ENCODE measurements at regions not wholly inside any gene's neighbourhood (a gene's known extent, or its start where the extent isn't known, plus 50 kb on each side); places are given as distances from the start of the nearest gene placed in this dataset.

GRCh38 chr4:105058177-105058812, 88.4 kb upstream of the TET2 start:
- ATAC-seq (ENCODE audit: low read depth) (no peak), DNase-seq (no peak)
- Histone ChIP-seq H3K4me2 (replicated peaks; ENCODE audit: low read depth, low read length, poor library complexity, severe bottlenecking) (no peak overlapping the region), H3K4me1 (ENCODE audit: control insufficient read depth in 2 of 2, insufficient read depth in 2 of 2, low read length in 2 of 2) (peaks cover 17 to 18% of the 10 kb centered on the region in 2 donors), H3K9me3 (ENCODE audit: control extremely low read depth in 1 of 3, control insufficient read depth in 2 of 3, insufficient read depth in 1 of 3, low read length in 2 of 3) (no peaks in the 10 kb centered on the region), H3K27ac (ENCODE audit: low read length in 2 of 2) (no peak overlapping the region), H2AFZ (ENCODE audit: insufficient read depth, low read depth, low read length, poor library complexity, severe bottlenecking) (no peak overlapping the region), H3K4me3 (ENCODE audit: control extremely low read depth in 1 of 5, extremely low read depth in 1 of 5, insufficient read depth in 1 of 5, low read depth in 2 of 5, low read length in 4 of 5) (no peak overlapping the region), H3K27me3 (replicated peaks in 1 of 4; ENCODE audit: control extremely low read depth in 1 of 4, control insufficient read depth in 3 of 4, insufficient read depth in 4 of 4, low read length in 3 of 4) (no peaks in the 10 kb centered on the region), H4K20me1 (ENCODE audit: control insufficient read depth, insufficient read depth, low read length, poor library complexity, severe bottlenecking) (no peaks in the 10 kb centered on the region), H3K9ac (ENCODE audit: low read length) (no peak overlapping the region), H3K79me2 (ENCODE audit: control insufficient read depth, insufficient read depth, low read length) (no peaks in the 10 kb centered on the region), H3K36me3 (replicated peaks in 1 of 2; ENCODE audit: control extremely low read depth in 1 of 2, control insufficient read depth in 1 of 2, extremely low read depth in 1 of 2, insufficient read depth in 2 of 2, low read length in 1 of 2) (no peaks in the 10 kb centered on the region)
- Mint-ChIP-seq H3K4me1 (peaks cover 37% of the 10 kb centered on the region), H3K27me3 (no peaks in the 10 kb centered on the region), H3K9me3 (ENCODE audit: insufficient read depth) (no peaks in the 10 kb centered on the region), H3K4me3 (no peak overlapping the region), H3K27ac (peak overlapping the region; percentile 43)
- no peak for TF ChIP-seq CTCF (IDR thresholded peaks at IDR 0.05)
- no peak for TF ChIP-seq EZH2 (IDR thresholded peaks at IDR 0.05; ENCODE audit: borderline replicate concordance, insufficient read depth, low read depth, low read length, poor library complexity, severe bottlenecking)
- POLR2A ChIA-PET, result no interaction called here
- intact Hi-C loops (cut with micrococcal nuclease), result no loop called here
- no CpG with 5 or more reads among the region's 3 CpGs for WGBS (ENCODE audit: insufficient coverage)
- CTCF ChIA-PET, result interaction anchor here (1.0 kb wide), 1 partner anchor 439 kb away, joined by 3 read pairs; no protein-coding TSS in a partner anchor

GRCh38 chr4:105059337-105059736, 87.3 kb upstream of the TET2 start:
- intact Hi-C loops (cut with micrococcal nuclease), result no loop called here
- no peak overlapping the region for H3K27ac Mint-ChIP-seq
- POLR2A ChIA-PET, result no interaction called here

More at GRCh38 chr4:105059337-105059736, 87.3 kb upstream of the TET2 start:
- Mint-ChIP-seq H3K4me1 (peaks cover 37% of the 10 kb centered on the region), H3K9me3 (ENCODE audit: insufficient read depth) (no peaks in the 10 kb centered on the region), H3K4me3 (no peak overlapping the region), H3K27me3 (no peaks in the 10 kb centered on the region)
- no peak overlapping the region for H3K27ac ChIP-seq (ENCODE audit: low read length in 2 of 2)
- no peak overlapping the region for H2AFZ ChIP-seq (ENCODE audit: insufficient read depth, low read depth, low read length, poor library complexity, severe bottlenecking)
- ATAC-seq (ENCODE audit: low read depth), result no peak
- no peak for TF ChIP-seq CTCF (IDR thresholded peaks at IDR 0.05)
- no peak for TF ChIP-seq EZH2 (IDR thresholded peaks at IDR 0.05; ENCODE audit: borderline replicate concordance, insufficient read depth, low read depth, low read length, poor library complexity, severe bottlenecking)
- CTCF ChIA-PET, result interaction anchor here (1.5 kb wide), 1 partner anchor 129 kb away, joined by 3 read pairs; no protein-coding TSS in a partner anchor
- H3K36me3 ChIP-seq (replicated peaks in 1 of 2; ENCODE audit: control extremely low read depth in 1 of 2, control insufficient read depth in 1 of 2, extremely low read depth in 1 of 2, insufficient read depth in 2 of 2, low read length in 1 of 2), result no peaks in the 10 kb centered on the region
- no peak overlapping the region for H3K4me2 ChIP-seq (replicated peaks; ENCODE audit: low read depth, low read length, poor library complexity, severe bottlenecking)
- peak; percentile 9 for DNase-seq
- H4K20me1 ChIP-seq (ENCODE audit: control insufficient read depth, insufficient read depth, low read length, poor library complexity, severe bottlenecking), result no peaks in the 10 kb centered on the region
- H3K4me1 ChIP-seq (ENCODE audit: control insufficient read depth in 2 of 2, insufficient read depth in 2 of 2, low read length in 2 of 2), result peaks cover 17 to 18% of the 10 kb centered on the region in 2 donors
- no peaks in the 10 kb centered on the region for H3K79me2 ChIP-seq (ENCODE audit: control insufficient read depth, insufficient read depth, low read length)
- no peaks in the 10 kb centered on the region for H3K27me3 ChIP-seq (replicated peaks in 1 of 4; ENCODE audit: control extremely low read depth in 1 of 4, control insufficient read depth in 3 of 4, insufficient read depth in 4 of 4, low read length in 3 of 4)
- H3K9ac ChIP-seq (ENCODE audit: low read length), result no peak overlapping the region
- no peaks in the 10 kb centered on the region for H3K9me3 ChIP-seq (ENCODE audit: control extremely low read depth in 1 of 3, control insufficient read depth in 2 of 3, insufficient read depth in 1 of 3, low read length in 2 of 3)
- no peak overlapping the region for H3K4me3 ChIP-seq (ENCODE audit: control extremely low read depth in 1 of 5, extremely low read depth in 1 of 5, insufficient read depth in 1 of 5, low read depth in 2 of 5, low read length in 4 of 5)
